A549 (cell line): ENCODE measurements at regions not wholly inside any gene's neighbourhood (a gene's known extent, or its start where the extent isn't known, plus 50 kb on each side); places are given as distances from the start of the nearest gene placed in this dataset.

ENCODE experiments used
- ATAC-seq, 2 experiments: fragments of 200-7000 bp in 1 of 2; fragments of >200 bp in 1 of 2; cut with Nextera tagmentation in 1 of 2; cut with Tn5 transposase in 1 of 2; 3 replicates each; pipeline versions ENCODE4 v1.8.0 to v1.9.1; 2018 to 2020; ENCODE audit warnings: mild to moderate bottlenecking in 1 of 2, moderate library complexity in 1 of 2
- CTCF ChIA-PET: fragments of 300-600 bp; sonication (Branson Sonifier 250); formaldehyde crosslinking; extraction: SDS; loops from one replicate; lab custom pipeline; 2021; ENCODE audit warnings: antibody characterized with exemption, inconsistent platforms; lab: Yijun Ruan, JAX
- POLR2A ChIA-PET: fragments of 350-600 bp; formaldehyde crosslinking; extraction: SDS; loops from one replicate; lab custom pipeline; 2021; ENCODE audit warnings: antibody characterized with exemption, inconsistent platforms; lab: Yijun Ruan, JAX
- DNase-seq, 2 experiments: peaks; one replicate each; pipeline versions ENCODE4 v3.0.0 to v3.0.0-alpha.2; 2011 to 2016; ENCODE audit warnings: low read depth in 1 of 2, low spot score in 1 of 2
- FAIRE-seq: peaks from 2 replicates; lab custom pipeline; 2011; peaks lifted over from hg19 to GRCh38; lab: Jason Lieb, UNC
- H3K27ac ChIP-seq, 2 experiments: fragments of >200 bp; sonication (Bioruptor Twin); formaldehyde crosslinking; 3 replicates each; pipeline ENCODE4 v1.5.1; 2016 to 2017
- H3K4me1 ChIP-seq: fragments of >200 bp; sonication (Bioruptor Twin); formaldehyde crosslinking; 3 replicates; pipeline ENCODE4 v1.6.1; 2016
- H3K4me2 ChIP-seq: fragments of >200 bp; sonication (Bioruptor Twin); formaldehyde crosslinking; 3 replicates; pipeline ENCODE4 v1.6.1; 2016
- H3K4me3 ChIP-seq: fragments of >200 bp; sonication (Bioruptor Twin); formaldehyde crosslinking; 3 replicates; pipeline ENCODE4 v1.5.1; 2016
- H3K9me3 ChIP-seq: fragments of >200 bp; sonication (Bioruptor Twin); formaldehyde crosslinking; 3 replicates; pipeline ENCODE4 v1.6.1; 2016
- BHLHE40 ChIP-seq: IDR thresholded peaks from 2 replicates; pipeline ENCODE4 v1.6.1; 2012; ENCODE audit warnings: low read depth, low read length, inconsistent platforms
- CHD2 ChIP-seq: fragments of 150-350 bp; IDR thresholded peaks from 2 replicates; pipeline ENCODE4 v1.6.1; 2014; ENCODE audit warnings: low read length; ENCODE audit not compliant: partially characterized antibody
- CTCF ChIP-seq: fragments of >200 bp; sonication (Bioruptor Twin); formaldehyde crosslinking; IDR thresholded peaks from 3 replicates; pipeline ENCODE4 v1.5.1; 2016
- E2F6 ChIP-seq: IDR thresholded peaks from 2 replicates; pipeline ENCODE4 v1.6.1; 2012; ENCODE audit warnings: low read depth, borderline replicate concordance
- EHF ChIP-seq: fragments of 250-450 bp; sonication (Bioruptor Pico); IDR thresholded peaks from 2 replicates; pipeline ENCODE4 v1.5.0; 2020; ENCODE audit warnings: mild to moderate bottlenecking
- EP300 ChIP-seq, 2 experiments: fragments of >200 bp; sonication (Bioruptor Twin); formaldehyde crosslinking; IDR thresholded peaks; 2 replicates in 1 of 2; 3 replicates in 1 of 2; pipeline ENCODE4 v1.6.1; 2016 to 2017
- FOSB ChIP-seq: fragments of 250-450 bp; sonication (Bioruptor Pico); IDR thresholded peaks from 2 replicates; pipeline ENCODE4 v1.5.0; 2020; ENCODE audit warnings: mild to moderate bottlenecking, moderate library complexity
- FOSL2 ChIP-seq, 2 experiments: fragments of 450-650 bp in 1 of 2; fragments of >200 bp in 1 of 2; sonication (Bioruptor Twin) in 1 of 2; formaldehyde crosslinking; IDR thresholded peaks; 2 replicates each; pipeline versions ENCODE4 v1.5.0 to v1.6.1; 2016 to 2020; ENCODE audit warnings: mild to moderate bottlenecking in 1 of 2, moderate library complexity in 1 of 2
- GATA3 ChIP-seq: IDR thresholded peaks from 2 replicates; pipeline ENCODE4 v1.6.1; 2012; ENCODE audit warnings: borderline replicate concordance
- HEYL ChIP-seq: fragments of 250-450 bp; sonication (Bioruptor Pico); IDR thresholded peaks from 2 replicates; pipeline ENCODE4 v1.8.0; 2021; ENCODE audit warnings: mild to moderate bottlenecking, moderate library complexity
- HOXB5 ChIP-seq: fragments of 250-450 bp; sonication (Bioruptor Pico); IDR thresholded peaks from 2 replicates; pipeline ENCODE4 v1.5.0; 2020; ENCODE audit warnings: mild to moderate bottlenecking, moderate library complexity
- MAX ChIP-seq: IDR thresholded peaks from 2 replicates; pipeline ENCODE4 v1.6.1; 2012
- MYC ChIP-seq: IDR thresholded peaks from 2 replicates; pipeline ENCODE4 v1.6.1; 2012; ENCODE audit warnings: mild to moderate bottlenecking, inconsistent platforms, low read length, improper control_type of control experiment, borderline replicate concordance
- NPAS2 ChIP-seq: fragments of 250-450 bp; sonication (Bioruptor Pico); IDR thresholded peaks from 2 replicates; pipeline ENCODE4 v1.8.0; 2022; ENCODE audit warnings: mild to moderate bottlenecking, moderate library complexity, borderline replicate concordance
- NR3C1 ChIP-seq: fragments of >200 bp; sonication (Bioruptor Twin); formaldehyde crosslinking; IDR thresholded peaks from 3 replicates; pipeline ENCODE4 v1.6.1; 2017
- PBX3 ChIP-seq: IDR thresholded peaks from 2 replicates; pipeline ENCODE4 v1.6.1; 2012
- PHF8 ChIP-seq: fragments of 200-600 bp; sonication (generic); IDR thresholded peaks from 2 replicates; pipeline ENCODE4 v1.6.1; 2016; ENCODE audit warnings: low read depth, mild to moderate bottlenecking, antibody characterized with exemption, moderate library complexity, borderline replicate concordance
- POLR2A ChIP-seq: IDR thresholded peaks from 2 replicates; pipeline ENCODE4 v1.6.1; 2012; ENCODE audit warnings: mild to moderate bottlenecking, low read length
- RARB ChIP-seq: fragments of 250-450 bp; sonication (Bioruptor Pico); IDR thresholded peaks from 2 replicates; pipeline ENCODE4 v1.8.0; 2021; ENCODE audit warnings: mild to moderate bottlenecking, moderate library complexity
- RFX5 ChIP-seq: fragments of 450-650 bp; IDR thresholded peaks from 2 replicates; pipeline ENCODE4 v1.7.1; 2014; ENCODE audit warnings: antibody characterized with exemption, mild to moderate bottlenecking, moderate library complexity
- SMC3 ChIP-seq: fragments of >200 bp; sonication (Bioruptor Twin); formaldehyde crosslinking; IDR thresholded peaks from 3 replicates; pipeline ENCODE4 v1.6.1; 2018; ENCODE audit warnings: inconsistent platforms
- SREBF2 ChIP-seq: fragments of 450-650 bp; IDR thresholded peaks from 2 replicates; pipeline ENCODE4 v1.6.1; 2014; ENCODE audit warnings: mild to moderate bottlenecking, moderate library complexity
- TFCP2L1 ChIP-seq: fragments of 250-450 bp; sonication (Bioruptor Pico); IDR thresholded peaks from 2 replicates; pipeline ENCODE4 v1.5.0; 2021; ENCODE audit warnings: mild to moderate bottlenecking
- TP53 ChIP-seq: fragments of 250-450 bp; sonication (Bioruptor Pico); IDR thresholded peaks from 2 replicates; pipeline ENCODE4 v1.5.0; 2021; ENCODE audit warnings: mild to moderate bottlenecking, moderate library complexity
- WGBS: methylation state at CpG from one replicate; pipeline ENCODE4 v1.1.6; 2017; ENCODE audit errors: missing lambda C conversion rate; 5-methylcytosine and 5-hydroxymethylcytosine counted together

- Histone ChIP-seq H3K4me2 (no peak overlapping the region), H3K4me3 (no peak overlapping the region), H3K4me1 (no peaks in the 10 kb centered on the region), H3K9me3 (no peaks in the 10 kb centered on the region), H3K27ac (no peak overlapping the region)
- ChIA-PET POLR2A (no interaction called here), CTCF (no interaction called here)
- no peak for FAIRE-seq
- DNase-seq, result no peak
- no peak for TF ChIP-seq TP53 (CRISPR knock-in tag)
- no peak for TF ChIP-seq FOSB (CRISPR knock-in tag)
- TF ChIP-seq HOXB5 (CRISPR knock-in tag), result no peak
- no peak for TF ChIP-seq PHF8
- no peak for TF ChIP-seq BHLHE40
- no peak for TF ChIP-seq RARB (CRISPR knock-in tag)
- TF ChIP-seq E2F6, result no peak
- no peak for TF ChIP-seq HEYL
- TF ChIP-seq CHD2, result no peak
- no peak for TF ChIP-seq FOSL2 (IDR thresholded peaks at IDR 0.05)
- TF ChIP-seq FOSL2 (CRISPR knock-in tag; IDR thresholded peaks at IDR 0.05), result no peak
- no peak for TF ChIP-seq MAX
- no peak for TF ChIP-seq PBX3
- TF ChIP-seq SMC3, result no peak
- TF ChIP-seq MYC, result no peak
- ATAC-seq, result no peak
- WGBS, result 17% methylated on average over 11 of the region's 11 CpGs
Measured at GRCh38 chr5:166083183-166083959, 2208.1 kb upstream of the WWC1 start.

- POLR2A ChIA-PET, result no interaction called here
Measured at GRCh38 chr5:166086568-166086967, 2204.9 kb upstream of the WWC1 start.

More at GRCh38 chr5:166086568-166086967, 2204.9 kb upstream of the WWC1 start:
- no peak overlapping the region for H3K4me2 ChIP-seq
- no peaks in the 10 kb centered on the region for H3K4me1 ChIP-seq
- no peaks in the 10 kb centered on the region for H3K9me3 ChIP-seq
- WGBS, result 45% methylated on average over 2 of the region's 2 CpGs
- no peak for TF ChIP-seq EHF
- TF ChIP-seq RFX5, result no peak
- TF ChIP-seq NR3C1, result no peak
- TF ChIP-seq TFCP2L1, result no peak
- TF ChIP-seq MYC, result no peak
- no peak for TF ChIP-seq SREBF2
- TF ChIP-seq PHF8, result no peak
- TF ChIP-seq GATA3, result no peak
- TF ChIP-seq CTCF, result no peak
- TF ChIP-seq CHD2, result no peak
- no peak for TF ChIP-seq NPAS2 (CRISPR knock-in tag)
- no peak for TF ChIP-seq EP300 (IDR thresholded peaks at IDR 0.05)
- TF ChIP-seq POLR2A, result no peak
- no peak for DNase-seq
- FAIRE-seq, result no peak
- CTCF ChIA-PET, result no interaction called here
- no peak overlapping the region for H3K27ac ChIP-seq
- no peak overlapping the region for H3K4me3 ChIP-seq
- ATAC-seq, result no peak
